Vagina (tissue), 2 donors: ENCODE measurements at regions not wholly inside any gene's neighbourhood (a gene's known extent, or its start where the extent isn't known, plus 50 kb on each side); places are given as distances from the start of the nearest gene placed in this dataset.

Experiments used
- CTCF ChIP-seq, 3 experiments: fragments of 450-650 bp in 2 of 3; fragments of 200-600 bp in 1 of 3; sonication (generic) in 1 of 3; IDR thresholded peaks; one replicate each; pipeline ENCODE4 v1.5.1; 2017 to 2019; ENCODE audit warnings: antibody characterized with exemption in 3 of 3, mild to moderate bottlenecking in 2 of 3, moderate library complexity in 2 of 3
- POLR2A ChIP-seq, 2 donors: fragments of 450-650 bp; IDR thresholded peaks; one replicate each; pipeline ENCODE4 v1.6.1; 2017; ENCODE audit warnings: antibody characterized with exemption in 2 of 2, mild to moderate bottlenecking in 2 of 2, moderate library complexity in 2 of 2

GRCh38 chr4:43241104-43241503 is 348.6 kb downstream of the GRXCR1 start:
- no peak for TF ChIP-seq CTCF (IDR thresholded peaks at IDR 0.05)
- no peak for TF ChIP-seq POLR2A (IDR thresholded peaks at IDR 0.05)
